Heart left ventricle (tissue), 13 donors: ENCODE measurements at regions not wholly inside any gene's neighbourhood (a gene's known extent, or its start where the extent isn't known, plus 50 kb on each side); places are given as distances from the start of the nearest gene placed in this dataset.

Experiments used
- CTCF ChIP-seq, 12 donors: fragments of 200-600 bp; sonication (generic) in 4 of 12; IDR thresholded peaks; one replicate each; pipeline versions ENCODE4 v1.5.0 to v1.8.0; 2018 to 2022; ENCODE audit warnings: antibody characterized with exemption in 12 of 12, mild to moderate bottlenecking in 5 of 12
- POLR2A ChIP-seq, 2 donors: fragments of 450-650 bp; IDR thresholded peaks; one replicate each; pipeline ENCODE4 v1.6.1; 2017; ENCODE audit warnings: antibody characterized with exemption in 2 of 2, mild to moderate bottlenecking in 2 of 2, moderate library complexity in 2 of 2
- donor health status: ischemic (EF 13 %, LVEDD 7.1; RV severe dilation, severe dysfunction).
- donor health status: DM: no; HTN: yes; CAD: no.
- donor health status: DM: no; HTN: no; CAD: no.
- donor health status: ischemic (EF 25% LVEDD 6.9; RV normal size, moderate dysfunction).
- donor health status: ischemic (EF 25% LVEDD 5.7; RV mildly dilated, moderate dysfunction).
- donor health status: ischemic (EF 35%, LVEDD 5.7; RV mildly dilated, moderate dysfunction).
- donor health status: nonischemic (EF 11% LVEDD 7.7; RV severe dilation, severe dysfunction).
- donor health status: DM: yes; HTN: yes; CAD: no.
- donor health status: PGD.
- donor health status: ischemic (EF 29% LVEDD 5.4; RV normal size, mild dysfunction).
- donor health status: nonischemic (EF 23%, LVEDD 6.1; RV moderate dilation, normal function).

GRCh38 chr2:220915092-220915623, 656.9 kb downstream of the EPHA4 start:
- no peak for TF ChIP-seq POLR2A (IDR thresholded peaks at IDR 0.05)
- TF ChIP-seq CTCF (IDR thresholded peaks at IDR 0.05) = no peak
